PC-9 (cell line): ENCODE measurements at regions not wholly inside any gene's neighbourhood (a gene's known extent, or its start where the extent isn't known, plus 50 kb on each side); places are given as distances from the start of the nearest gene placed in this dataset.

Source experiments
- CTCF ChIP-seq: fragments of 200-600 bp; sonication (generic); conservative IDR thresholded peaks from 2 replicates; pipeline ENCODE4 v1.6.1; 2017; ENCODE audit warnings: mixed run types, antibody characterized with exemption, mild to moderate bottlenecking, moderate library complexity
- EZH2 ChIP-seq: fragments of 200-600 bp; sonication (generic); IDR thresholded peaks from 2 replicates; pipeline ENCODE4 v1.8.0; 2017; ENCODE audit warnings: antibody characterized with exemption, low read depth

GRCh38 chr7:41465571-41465970 lies 237.3 kb downstream of the INHBA start:
- TF ChIP-seq CTCF (no peak), EZH2 (no peak)
